ENCODE measurements at regions not wholly inside any gene's neighbourhood (a gene's known extent, or its start where the extent isn't known, plus 50 kb on each side); places are given as distances from the start of the nearest gene placed in this dataset.
"Not testable (repeated sequence)": the region's sequence is repeated elsewhere in the genome, so short reads cannot be mapped to it uniquely, and the experiment has no call there.

DNA sequence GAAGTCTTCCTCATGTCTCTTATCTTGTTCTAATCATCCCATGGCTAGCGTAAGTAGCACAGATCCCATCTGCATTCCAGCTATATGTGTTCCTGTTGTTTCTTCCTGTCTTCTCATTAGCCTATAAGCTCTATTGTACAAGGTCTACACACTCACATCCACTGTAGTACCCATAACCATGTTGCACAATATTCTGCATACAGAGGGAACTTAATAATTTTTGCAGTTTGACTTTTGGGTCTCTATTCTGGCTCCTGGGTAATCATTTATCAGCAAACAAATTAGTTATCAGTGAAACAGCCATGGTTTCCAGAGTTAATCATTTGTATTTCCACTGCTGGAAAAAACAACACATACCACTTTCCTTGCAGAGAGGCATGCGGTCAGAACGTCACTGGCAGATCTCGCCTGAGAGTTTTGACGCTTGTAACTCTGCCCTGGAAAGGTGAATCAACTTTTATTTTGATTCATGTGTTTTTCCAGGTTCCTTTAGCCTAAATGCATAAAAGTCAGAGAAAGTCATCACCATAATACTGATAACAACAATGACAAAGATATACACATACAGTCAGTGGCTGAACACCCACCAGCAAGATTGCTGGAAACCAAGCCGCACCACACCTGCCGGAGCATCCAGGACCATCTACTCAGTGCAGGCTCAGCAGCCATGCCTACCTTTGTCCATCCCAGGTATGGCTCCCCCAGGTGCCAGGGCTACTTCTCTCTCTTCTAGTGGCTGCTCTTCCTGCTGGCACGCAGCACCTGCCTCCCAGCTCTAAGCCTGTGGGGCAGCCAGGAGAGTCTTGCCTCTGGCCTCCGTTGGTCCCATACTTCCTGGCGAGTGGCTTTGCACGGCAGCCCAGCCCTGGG, 158.2 kb downstream of the QRSL1 start:
- peak in 2 of 11 donors; percentile 46 to 70 for DNase-seq (ENCODE audit: extremely low read depth in 1 of 11, low read depth in 9 of 11, low spot score in 4 of 11)

DNA sequence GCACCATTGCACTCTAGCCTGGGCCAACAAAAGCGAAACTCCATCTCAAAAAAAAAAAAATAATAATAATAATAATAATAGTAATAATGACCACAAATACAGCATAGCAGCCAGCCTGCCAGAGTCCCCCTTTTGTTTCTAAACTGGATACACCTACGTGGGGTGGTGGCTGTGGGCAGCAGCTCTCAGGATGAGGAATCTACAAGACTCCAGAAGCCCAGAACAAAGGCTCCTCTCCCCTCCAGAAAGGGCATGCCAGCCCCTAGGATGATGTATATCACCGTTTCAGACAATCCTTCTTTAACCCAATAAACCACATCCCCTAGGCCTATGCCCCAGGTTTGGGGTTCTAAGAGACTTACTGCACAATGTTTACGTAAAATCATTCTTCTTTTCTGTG, 155.9 kb downstream of the QRSL1 start:
- no peak for DNase-seq (ENCODE audit: extremely low read depth in 1 of 11, low read depth in 9 of 11, low spot score in 4 of 11)

DNA sequence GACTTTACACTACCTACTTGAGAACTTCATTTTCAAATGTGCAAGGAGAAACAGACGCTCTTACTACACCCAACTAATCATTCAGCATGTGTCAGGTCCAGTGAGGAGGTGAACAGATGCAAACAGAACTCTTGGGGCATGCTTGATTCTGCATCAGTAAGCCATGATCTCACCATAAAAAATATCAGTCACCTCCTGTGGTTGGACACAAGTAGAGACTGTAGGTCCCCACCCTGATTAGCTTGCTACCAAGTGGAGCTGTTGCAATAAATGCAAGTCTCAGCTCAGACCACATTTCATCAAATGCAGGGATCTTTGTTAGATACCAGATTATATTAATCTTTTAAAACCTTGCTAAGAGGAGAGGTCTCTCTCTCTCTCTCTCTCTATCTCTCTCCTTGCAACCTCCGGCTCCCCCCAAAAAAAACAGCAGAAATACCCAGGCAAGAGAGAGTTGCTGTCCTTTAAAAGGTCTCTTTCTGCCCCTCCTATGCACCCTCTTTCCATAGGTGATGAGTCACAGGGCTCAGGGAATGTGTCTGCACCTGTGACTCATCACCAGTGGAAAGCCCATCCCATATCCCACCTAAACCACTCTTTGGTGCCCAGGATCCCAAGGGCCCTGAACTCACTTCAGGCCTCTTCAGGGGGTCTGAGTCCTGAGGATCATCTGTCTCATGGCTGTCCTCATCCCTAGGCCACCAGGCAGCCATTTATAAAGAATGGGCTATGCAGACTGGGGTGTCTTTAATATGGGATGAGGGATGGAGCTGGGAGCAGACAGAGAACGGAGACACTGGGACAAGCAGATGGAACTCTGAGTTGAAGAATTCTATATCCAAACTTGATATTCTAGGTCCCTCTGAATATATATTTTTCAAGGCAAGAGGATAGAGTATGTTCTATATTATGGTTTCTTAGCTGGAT, 154.5 kb downstream of the QRSL1 start:
- DNase-seq (ENCODE audit: extremely low read depth in 1 of 11, low read depth in 9 of 11, low spot score in 4 of 11) = no peak

DNA sequence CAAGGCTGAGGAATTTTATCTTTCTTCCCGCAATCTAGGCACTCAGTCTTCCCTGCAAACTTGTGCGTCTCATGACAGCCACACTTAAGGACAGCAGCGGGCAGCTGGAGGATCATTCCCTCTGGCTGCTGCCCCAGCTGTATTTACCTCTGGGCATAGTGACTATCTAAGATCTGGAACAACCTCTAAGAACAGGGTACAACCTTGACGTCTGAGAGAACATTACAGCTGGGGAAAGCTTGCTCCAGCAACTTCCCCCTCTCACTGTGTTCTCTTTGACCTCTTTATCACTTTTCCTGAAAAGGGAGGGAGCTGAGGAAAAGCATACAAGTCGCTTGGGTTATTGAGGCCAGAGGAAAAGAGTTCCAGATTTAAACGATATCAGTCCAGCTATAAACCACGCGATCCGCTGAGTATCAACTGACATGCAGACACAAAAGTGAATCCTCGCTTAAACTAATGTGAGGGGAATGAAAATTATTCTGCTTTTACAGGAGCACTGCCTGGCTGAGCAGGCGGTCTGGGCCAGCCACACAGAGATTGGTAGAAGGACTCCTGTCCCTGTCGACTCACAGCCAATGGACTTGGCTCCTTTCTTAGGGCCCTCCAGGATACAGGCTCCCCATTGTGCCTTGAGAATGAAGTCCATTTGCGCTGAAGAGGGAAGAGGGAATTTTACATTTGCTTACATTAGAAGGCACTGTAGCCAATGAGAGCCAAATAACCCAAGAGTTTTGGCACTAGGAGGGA, 153.3 kb downstream of the QRSL1 start:
- DNase-seq (ENCODE audit: extremely low read depth in 1 of 11, low read depth in 9 of 11, low spot score in 4 of 11) = no peak

DNA sequence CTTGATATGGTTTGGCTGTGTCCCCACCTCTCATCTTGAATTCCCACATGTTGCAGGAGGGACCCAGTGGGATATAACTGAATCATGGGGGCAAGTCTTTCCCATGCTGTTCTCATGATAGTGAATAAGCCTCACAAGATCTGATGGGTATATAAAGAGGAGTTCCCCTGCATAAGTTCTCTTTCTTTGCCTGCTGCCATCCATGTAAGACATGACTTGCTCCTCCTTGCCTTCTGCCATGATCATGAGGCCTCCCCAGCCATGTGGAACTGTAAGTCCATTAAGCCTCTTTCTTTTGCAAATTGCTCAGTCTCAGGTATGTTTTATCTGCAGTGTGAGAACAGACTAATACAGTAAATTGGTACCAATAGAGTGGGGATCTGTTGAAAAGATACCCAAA, 150.2 kb downstream of the QRSL1 start:
- not testable (repeated sequence) for DNase-seq (ENCODE audit: extremely low read depth in 1 of 11, low read depth in 9 of 11, low spot score in 4 of 11)

- no peak for DNase-seq (ENCODE audit: extremely low read depth in 1 of 11, low read depth in 9 of 11, low spot score in 4 of 11)
These were observed 149.6 kb downstream of the QRSL1 start for GRCh38 chr6:106778943-106779342.

- no peak for DNase-seq (ENCODE audit: extremely low read depth in 1 of 11, low read depth in 9 of 11, low spot score in 4 of 11)
These were observed 144.7 kb downstream of the QRSL1 start for GRCh38 chr6:106773996-106774629.

DNA sequence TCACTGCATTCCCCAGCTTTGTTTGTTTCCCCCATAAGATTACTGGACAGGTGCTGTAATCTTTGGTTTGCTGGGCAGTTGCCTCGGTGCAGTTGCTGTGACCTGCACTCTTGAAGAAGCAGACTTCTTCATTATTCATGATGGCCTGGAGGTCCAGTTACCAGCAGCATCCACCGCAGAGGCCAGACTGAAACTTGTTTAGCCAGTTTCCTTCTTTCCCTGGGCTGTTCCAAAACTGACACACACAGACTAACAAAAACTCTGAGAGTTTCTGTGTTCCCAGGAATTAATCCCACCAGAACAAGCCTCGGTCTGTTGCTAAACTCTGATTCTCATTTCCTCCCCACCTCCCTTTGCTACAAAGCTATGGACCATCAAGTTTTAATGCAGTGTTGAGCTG, 144.1 kb downstream of the QRSL1 start:
- peak in 9 of 11 donors; percentile 33 to 73 (median 57) for DNase-seq (ENCODE audit: extremely low read depth in 1 of 11, low read depth in 9 of 11, low spot score in 4 of 11)

- no peak for DNase-seq (ENCODE audit: extremely low read depth in 1 of 11, low read depth in 9 of 11, low spot score in 4 of 11)
These were observed 143.1 kb downstream of the QRSL1 start for GRCh38 chr6:106772270-106773142.

- no peak for DNase-seq (ENCODE audit: extremely low read depth in 1 of 11, low read depth in 9 of 11, low spot score in 4 of 11)
These were observed 142.4 kb downstream of the QRSL1 start for GRCh38 chr6:106771822-106772221.

DNA sequence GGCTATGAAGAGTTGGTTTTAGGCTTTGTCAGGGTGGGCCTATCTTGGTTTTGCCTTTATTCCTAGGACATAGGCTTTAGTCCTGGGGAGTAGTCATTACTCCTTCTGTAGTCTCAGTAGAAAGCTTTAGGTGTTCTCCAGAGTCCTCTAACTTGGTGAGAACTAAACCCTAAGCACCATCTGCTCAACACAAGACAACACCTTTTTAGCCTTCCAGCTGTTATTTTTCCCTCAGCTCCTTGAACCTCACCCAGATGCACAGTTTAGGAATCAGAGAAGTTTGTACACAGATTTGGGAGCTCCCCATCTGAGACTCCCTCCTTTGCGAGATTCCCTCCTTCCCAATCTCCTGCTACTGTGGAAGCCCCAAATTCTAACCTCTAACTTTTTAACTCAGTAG, 141.3 kb downstream of the QRSL1 start:
- no peak for DNase-seq (ENCODE audit: extremely low read depth in 1 of 11, low read depth in 9 of 11, low spot score in 4 of 11)

DNA sequence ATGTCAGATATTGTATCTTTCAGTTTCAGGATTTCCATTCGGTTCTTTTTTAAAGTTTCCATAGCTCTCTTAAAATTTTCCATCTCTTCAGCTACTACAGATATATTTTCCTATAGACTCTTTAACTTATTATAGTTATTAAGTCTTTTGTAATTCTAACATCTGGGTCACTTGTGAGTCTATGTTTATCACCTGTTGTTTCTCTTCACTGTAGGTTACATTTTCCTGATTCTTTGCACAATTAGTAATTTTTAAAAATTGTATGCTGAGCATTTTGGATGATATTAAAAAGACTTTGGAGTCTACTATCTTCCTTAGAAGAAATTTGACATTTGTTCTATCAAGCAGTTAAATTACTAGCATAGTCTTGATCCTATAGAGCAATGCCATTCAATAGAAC, 140.7 kb downstream of the QRSL1 start:
- DNase-seq (ENCODE audit: extremely low read depth in 1 of 11, low read depth in 9 of 11, low spot score in 4 of 11) = no peak

GRCh38 chr6:106767271-106767670, 137.9 kb downstream of the QRSL1 start:
- no peak for DNase-seq (ENCODE audit: extremely low read depth in 1 of 11, low read depth in 9 of 11, low spot score in 4 of 11)

- DNase-seq (ENCODE audit: extremely low read depth in 1 of 11, low read depth in 9 of 11, low spot score in 4 of 11) = no peak
These were observed 136.8 kb downstream of the QRSL1 start for GRCh38 chr6:106766201-106766600.

- DNase-seq (ENCODE audit: extremely low read depth in 1 of 11, low read depth in 9 of 11, low spot score in 4 of 11) = no peak
These were observed 136.1 kb downstream of the QRSL1 start for GRCh38 chr6:106765496-106765895.

DNA sequence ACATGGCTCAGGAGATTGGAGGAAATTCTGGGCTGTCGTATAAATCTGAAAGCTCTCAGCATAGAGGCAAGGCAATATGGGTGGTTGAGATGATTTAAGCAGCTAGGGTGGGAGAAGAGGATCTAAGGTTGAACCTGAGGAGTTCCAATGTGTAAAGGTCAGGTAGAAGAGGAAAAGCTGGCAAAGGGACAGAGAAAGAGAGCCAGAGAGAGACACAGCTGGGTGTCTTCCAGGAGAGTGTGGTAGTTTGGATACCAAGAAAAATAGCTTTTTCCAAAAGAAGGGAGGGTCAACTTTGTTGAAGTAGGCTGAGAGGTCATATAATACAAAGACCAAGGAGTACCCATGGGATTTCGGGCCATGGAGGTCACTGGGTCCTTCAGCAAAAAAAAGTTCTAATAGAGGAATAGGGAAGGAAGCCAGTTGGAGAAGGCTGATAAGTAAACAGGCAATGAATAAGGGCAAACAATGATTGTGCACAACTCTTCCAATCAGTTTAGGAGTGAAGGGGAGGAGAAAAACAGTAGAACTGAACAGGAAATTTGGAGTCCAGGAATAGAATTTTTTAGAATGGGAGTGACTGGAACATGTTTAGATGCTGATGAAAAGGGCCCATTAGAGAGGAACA, 135.1 kb downstream of the QRSL1 start:
- DNase-seq (ENCODE audit: extremely low read depth in 1 of 11, low read depth in 9 of 11, low spot score in 4 of 11) = no peak

DNA sequence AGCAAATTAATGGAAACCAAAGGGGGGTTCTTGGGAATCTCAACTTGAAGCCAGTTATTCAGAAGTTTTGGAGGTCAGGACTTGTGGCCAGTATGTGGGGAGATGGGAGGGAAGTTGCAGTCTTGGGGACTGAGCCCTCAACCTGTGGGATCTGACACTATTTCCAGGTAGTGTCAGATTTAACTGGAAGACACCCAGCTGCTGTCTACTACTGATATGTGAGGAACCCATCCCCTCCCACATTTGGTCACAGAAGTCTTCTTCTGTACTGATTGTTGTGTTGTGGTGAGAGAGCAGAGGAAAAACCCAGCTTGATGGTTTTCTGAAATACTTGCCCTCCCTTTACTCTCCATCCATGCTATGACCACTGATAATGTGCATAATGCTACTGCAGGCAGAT, 134.0 kb downstream of the QRSL1 start:
- DNase-seq (ENCODE audit: extremely low read depth in 1 of 11, low read depth in 9 of 11, low spot score in 4 of 11) = no peak

DNA sequence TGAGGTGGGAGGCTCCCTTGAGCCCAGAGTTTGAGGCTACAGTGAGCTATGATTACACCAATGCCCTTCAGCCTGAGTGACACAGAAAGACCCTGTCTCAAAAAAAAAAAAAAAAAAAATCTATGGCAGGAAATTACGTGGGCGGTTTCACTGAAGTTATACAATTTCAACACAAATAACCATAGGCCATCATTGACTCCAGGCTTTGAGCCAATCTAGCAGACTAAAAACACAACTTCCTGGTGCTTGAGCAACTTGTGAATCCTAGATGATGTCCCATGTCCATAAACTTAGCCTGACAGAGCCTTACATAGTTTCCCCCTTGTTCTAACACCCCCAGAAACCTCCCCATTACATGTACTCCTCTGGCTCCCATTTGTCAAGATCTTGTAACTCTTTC, 131.8 kb downstream of the QRSL1 start:
- DNase-seq (ENCODE audit: extremely low read depth in 1 of 11, low read depth in 9 of 11, low spot score in 4 of 11) = no peak
